ENCODE measurements at regions not wholly inside any gene's neighbourhood (a gene's known extent, or its start where the extent isn't known, plus 50 kb on each side); places are given as distances from the start of the nearest gene placed in this dataset.

- TF ChIP-seq CTCF (IDR thresholded peaks at IDR 0.05) (no peak), POLR2A (IDR thresholded peaks at IDR 0.05) (no peak)
Observed at GRCh38 chr1:104125266-104125665, 375.6 kb downstream of the AMY1C start.
